ENCODE measurements at regions not wholly inside any gene's neighbourhood (a gene's known extent, or its start where the extent isn't known, plus 50 kb on each side); places are given as distances from the start of the nearest gene placed in this dataset.

DNA sequence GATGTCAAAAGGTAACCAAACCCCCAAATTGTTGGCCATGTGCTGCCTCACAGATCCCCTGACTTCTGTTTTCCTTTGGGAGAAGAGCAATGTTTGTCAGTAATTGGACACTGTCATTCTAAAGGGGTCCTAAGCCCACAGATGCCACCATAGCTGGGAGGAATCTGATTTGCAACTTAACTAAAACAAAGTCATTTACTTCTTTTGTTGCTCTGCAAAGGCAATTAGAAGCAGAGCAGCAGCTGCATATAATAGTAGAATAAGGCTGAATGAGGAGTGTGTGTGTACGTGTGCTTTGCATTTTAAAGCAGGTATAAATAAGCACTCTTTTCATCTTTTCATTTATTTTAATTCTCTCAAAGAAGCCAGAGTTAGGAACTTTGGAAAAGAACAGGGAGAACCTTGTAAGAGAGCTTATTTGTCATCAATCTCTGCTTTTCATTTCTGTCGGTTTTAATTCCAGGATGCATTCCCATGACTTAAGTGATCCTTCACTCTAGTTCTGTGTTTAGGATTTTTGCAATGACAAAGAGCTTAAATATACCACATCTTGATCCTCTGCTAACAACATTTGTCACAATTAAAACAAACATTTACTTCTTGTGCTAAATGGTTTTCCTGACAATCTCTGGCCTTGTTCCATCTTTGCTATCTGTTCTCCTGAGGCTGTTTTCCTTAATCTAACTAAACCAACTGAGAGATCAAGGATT is 530.2 kb upstream of the CBLB start:
- Mint-ChIP-seq H3K4me1 (ENCODE audit: low read depth) (peaks cover 9% of the 10 kb centered on the region), H3K27me3 (ENCODE audit: low read depth) (no peaks in the 10 kb centered on the region), H3K4me3 (ENCODE audit: unreplicated experiment) (no peak overlapping the region), H3K9me3 (ENCODE audit: low read depth) (no peaks in the 10 kb centered on the region), H3K27ac (ENCODE audit: unreplicated experiment) (no peak overlapping the region), H3K36me3 (ENCODE audit: low read depth) (no peaks in the 10 kb centered on the region)
- DNase-seq (ENCODE audit: low spot score): no peak
- TF ChIP-seq, protein P1, sequence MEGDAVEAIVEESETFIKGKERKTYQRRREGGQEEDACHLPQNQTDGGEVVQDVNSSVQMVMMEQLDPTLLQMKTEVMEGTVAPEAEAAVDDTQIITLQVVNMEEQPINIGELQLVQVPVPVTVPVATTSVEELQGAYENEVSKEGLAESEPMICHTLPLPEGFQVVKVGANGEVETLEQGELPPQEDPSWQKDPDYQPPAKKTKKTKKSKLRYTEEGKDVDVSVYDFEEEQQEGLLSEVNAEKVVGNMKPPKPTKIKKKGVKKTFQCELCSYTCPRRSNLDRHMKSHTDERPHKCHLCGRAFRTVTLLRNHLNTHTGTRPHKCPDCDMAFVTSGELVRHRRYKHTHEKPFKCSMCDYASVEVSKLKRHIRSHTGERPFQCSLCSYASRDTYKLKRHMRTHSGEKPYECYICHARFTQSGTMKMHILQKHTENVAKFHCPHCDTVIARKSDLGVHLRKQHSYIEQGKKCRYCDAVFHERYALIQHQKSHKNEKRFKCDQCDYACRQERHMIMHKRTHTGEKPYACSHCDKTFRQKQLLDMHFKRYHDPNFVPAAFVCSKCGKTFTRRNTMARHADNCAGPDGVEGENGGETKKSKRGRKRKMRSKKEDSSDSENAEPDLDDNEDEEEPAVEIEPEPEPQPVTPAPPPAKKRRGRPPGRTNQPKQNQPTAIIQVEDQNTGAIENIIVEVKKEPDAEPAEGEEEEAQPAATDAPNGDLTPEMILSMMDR (IDR thresholded peaks at IDR 0.05): no peak

DNA sequence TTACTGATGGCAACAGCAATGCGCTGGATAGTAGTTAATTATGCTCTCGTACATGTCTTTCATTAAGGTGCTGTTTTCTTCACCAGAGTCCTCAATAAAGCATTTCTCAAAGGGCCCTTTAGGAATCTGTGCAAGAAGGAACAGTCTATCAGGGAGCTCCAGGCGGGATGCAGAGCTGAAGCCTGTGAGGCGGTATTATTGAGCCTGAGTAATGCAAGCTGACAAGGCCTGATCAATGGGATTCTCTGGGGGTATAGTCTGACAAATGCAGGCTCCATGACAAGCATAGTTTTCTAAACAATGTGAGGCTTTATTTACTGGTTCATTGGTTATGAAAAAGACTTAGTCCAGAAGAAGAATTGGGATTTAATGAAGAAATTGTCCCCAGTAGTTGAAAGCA is 530.9 kb upstream of the CBLB start:
- TF ChIP-seq, protein P1 (IDR thresholded peaks at IDR 0.05): no peak
- Mint-ChIP-seq H3K36me3 (ENCODE audit: low read depth) (no peaks in the 10 kb centered on the region), H3K9me3 (ENCODE audit: low read depth) (no peaks in the 10 kb centered on the region), H3K27ac (ENCODE audit: unreplicated experiment) (no peak overlapping the region), H3K4me1 (ENCODE audit: low read depth) (peaks cover 9% of the 10 kb centered on the region), H3K4me3 (ENCODE audit: unreplicated experiment) (no peak overlapping the region), H3K27me3 (ENCODE audit: low read depth) (no peaks in the 10 kb centered on the region)
- DNase-seq (ENCODE audit: low spot score): no peak

DNA sequence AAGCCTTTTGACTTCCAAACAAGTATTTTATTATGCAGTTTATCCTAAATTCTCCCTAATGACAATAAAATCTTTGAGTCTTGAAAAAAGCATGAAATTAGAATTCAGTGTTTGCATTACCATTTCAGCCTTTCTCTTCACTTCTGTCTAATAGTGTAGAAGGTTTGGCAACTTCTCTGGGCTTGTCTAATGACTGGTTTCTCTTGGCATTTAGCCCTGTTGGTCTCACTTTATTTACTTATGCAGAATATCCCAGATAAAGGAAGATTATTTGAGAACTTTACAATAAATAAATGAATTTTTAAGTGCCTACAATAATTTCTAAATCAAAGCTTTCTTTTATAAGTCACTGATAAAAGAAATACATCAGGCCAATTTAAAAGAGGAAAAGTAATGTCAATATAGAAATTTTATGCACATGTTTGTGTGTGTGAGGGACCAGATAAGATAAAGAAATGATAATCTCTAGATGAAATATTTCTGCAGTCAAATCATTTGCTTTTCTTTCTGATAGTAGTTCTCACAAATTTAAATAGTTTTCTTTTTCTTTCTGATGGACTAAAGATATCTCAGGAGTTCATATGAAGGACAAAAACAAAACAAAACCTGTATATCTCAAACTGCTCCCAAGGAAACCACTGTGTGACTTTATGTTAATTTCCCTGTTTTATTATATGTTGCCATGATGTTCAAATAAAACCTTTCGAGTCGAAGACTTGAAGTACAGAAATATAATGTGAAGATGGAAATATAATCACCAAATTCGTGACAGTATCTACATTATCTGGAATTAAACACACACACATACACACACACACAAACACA is 533.1 kb upstream of the CBLB start:
- no peaks in the 10 kb centered on the region for H3K9me3 Mint-ChIP-seq (ENCODE audit: low read depth)
- H3K27me3 Mint-ChIP-seq (ENCODE audit: low read depth): no peaks in the 10 kb centered on the region
- no peak overlapping the region for H3K4me3 Mint-ChIP-seq (ENCODE audit: unreplicated experiment)
- no peak for DNase-seq (ENCODE audit: low spot score)
- no peak overlapping the region for H3K27ac Mint-ChIP-seq (ENCODE audit: unreplicated experiment)
- TF ChIP-seq, protein P1 (IDR thresholded peaks at IDR 0.05): no peak
- peaks cover 9% of the 10 kb centered on the region for H3K4me1 Mint-ChIP-seq (ENCODE audit: low read depth)
- H3K36me3 Mint-ChIP-seq (ENCODE audit: low read depth): no peaks in the 10 kb centered on the region

DNA sequence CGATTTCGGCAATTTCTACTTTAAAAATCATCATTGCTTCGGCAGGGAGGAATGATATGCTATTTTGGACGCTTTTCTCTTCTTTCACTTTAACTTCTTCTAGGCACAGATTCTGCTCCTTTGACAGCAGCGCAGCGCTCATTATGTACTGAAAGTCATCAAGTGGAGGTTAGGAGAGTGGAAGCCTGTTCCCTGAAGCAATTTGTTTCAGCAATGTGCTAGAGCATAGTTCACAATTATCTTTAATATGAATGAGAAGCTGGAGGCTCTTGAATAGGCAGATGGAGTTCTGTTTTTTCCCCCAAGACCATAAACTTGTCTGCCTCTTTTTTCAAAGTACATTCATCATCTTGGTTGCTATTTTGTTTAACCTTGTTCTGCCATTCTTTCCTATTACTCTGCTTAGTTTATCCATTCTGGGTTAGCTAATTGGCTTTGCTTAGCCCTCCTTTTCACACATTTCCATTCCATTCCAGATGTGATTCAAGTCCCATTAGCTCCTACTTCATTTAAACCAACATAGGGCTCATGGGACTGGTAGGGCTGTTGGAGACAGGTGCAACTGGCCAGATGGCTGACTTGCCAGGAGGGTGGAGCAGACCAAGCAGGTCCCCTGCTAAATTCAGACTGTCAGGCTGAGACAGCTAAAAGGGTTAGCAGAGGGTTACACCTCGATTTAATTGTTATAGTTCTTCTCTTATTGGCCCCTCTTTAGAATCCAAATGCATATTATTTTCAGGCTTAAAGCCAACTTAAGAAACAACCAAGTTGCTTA is 534.7 kb upstream of the CBLB start:
- Mint-ChIP-seq H3K4me1 (ENCODE audit: low read depth) (peaks cover 9% of the 10 kb centered on the region), H3K27me3 (ENCODE audit: low read depth) (no peaks in the 10 kb centered on the region), H3K4me3 (ENCODE audit: unreplicated experiment) (no peak overlapping the region), H3K36me3 (ENCODE audit: low read depth) (no peaks in the 10 kb centered on the region), H3K27ac (ENCODE audit: unreplicated experiment) (no peak overlapping the region), H3K9me3 (ENCODE audit: low read depth) (no peaks in the 10 kb centered on the region)
- no peak for DNase-seq (ENCODE audit: low spot score)
- TF ChIP-seq, protein P1 (IDR thresholded peaks at IDR 0.05): no peak

DNA sequence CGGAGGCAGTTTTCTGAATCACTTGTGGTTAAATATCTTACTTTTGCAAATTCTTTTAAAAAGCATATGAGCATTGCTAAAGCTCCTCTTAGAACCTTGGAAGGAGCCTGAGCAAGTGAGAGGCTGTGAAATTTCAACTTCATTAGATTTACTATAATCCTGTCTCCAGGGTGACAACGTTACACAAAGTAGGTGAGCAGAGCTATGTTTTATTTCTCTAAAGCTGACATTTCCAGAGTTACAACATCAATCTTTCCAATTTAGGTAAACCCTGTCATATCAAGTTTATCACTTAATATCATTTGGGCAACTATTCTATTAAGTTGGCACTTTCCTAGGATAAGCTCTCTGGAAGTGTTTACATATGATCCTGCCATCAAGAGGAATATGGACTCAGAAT is 544.9 kb upstream of the CBLB start:
- TF ChIP-seq, protein P1 (IDR thresholded peaks at IDR 0.05): no peak
- H3K36me3 Mint-ChIP-seq (ENCODE audit: low read depth): no peaks in the 10 kb centered on the region
- no peaks in the 10 kb centered on the region for H3K4me1 Mint-ChIP-seq (ENCODE audit: low read depth)
- H3K27me3 Mint-ChIP-seq (ENCODE audit: low read depth): no peaks in the 10 kb centered on the region
- H3K27ac Mint-ChIP-seq (ENCODE audit: unreplicated experiment): no peak overlapping the region
- H3K9me3 Mint-ChIP-seq (ENCODE audit: low read depth): peaks cover 11% of the 10 kb centered on the region
- no peak for DNase-seq (ENCODE audit: low spot score)
- H3K4me3 Mint-ChIP-seq (ENCODE audit: unreplicated experiment): no peak overlapping the region

Data from chondrocyte (in vitro differentiated cells).